ENCODE measurements at regions not wholly inside any gene's neighbourhood (a gene's known extent, or its start where the extent isn't known, plus 50 kb on each side); places are given as distances from the start of the nearest gene placed in this dataset.

DNA sequence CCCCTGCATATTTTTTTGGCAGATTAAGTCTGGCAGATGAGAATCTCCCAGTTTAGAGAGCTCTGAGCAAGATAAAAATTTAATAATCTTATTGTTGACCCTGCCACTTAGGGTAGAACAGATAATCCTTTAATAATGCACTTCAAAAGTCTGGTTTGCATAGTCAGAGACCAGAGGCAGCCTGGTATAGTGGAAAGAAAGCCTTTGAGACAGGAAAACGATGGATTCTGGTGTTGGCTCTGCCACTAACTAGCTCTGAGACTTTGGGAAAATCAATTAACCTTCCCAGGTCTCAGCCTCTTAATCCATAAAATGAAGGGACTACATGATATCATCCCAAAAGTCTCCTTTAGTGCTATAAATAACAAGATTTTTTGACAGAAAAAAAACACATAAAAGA, 824.5 kb downstream of the STIM2 start:
- TF ChIP-seq, protein P1, sequence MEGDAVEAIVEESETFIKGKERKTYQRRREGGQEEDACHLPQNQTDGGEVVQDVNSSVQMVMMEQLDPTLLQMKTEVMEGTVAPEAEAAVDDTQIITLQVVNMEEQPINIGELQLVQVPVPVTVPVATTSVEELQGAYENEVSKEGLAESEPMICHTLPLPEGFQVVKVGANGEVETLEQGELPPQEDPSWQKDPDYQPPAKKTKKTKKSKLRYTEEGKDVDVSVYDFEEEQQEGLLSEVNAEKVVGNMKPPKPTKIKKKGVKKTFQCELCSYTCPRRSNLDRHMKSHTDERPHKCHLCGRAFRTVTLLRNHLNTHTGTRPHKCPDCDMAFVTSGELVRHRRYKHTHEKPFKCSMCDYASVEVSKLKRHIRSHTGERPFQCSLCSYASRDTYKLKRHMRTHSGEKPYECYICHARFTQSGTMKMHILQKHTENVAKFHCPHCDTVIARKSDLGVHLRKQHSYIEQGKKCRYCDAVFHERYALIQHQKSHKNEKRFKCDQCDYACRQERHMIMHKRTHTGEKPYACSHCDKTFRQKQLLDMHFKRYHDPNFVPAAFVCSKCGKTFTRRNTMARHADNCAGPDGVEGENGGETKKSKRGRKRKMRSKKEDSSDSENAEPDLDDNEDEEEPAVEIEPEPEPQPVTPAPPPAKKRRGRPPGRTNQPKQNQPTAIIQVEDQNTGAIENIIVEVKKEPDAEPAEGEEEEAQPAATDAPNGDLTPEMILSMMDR (IDR thresholded peaks at IDR 0.05) = no peak
- TF ChIP-seq EP300 (IDR thresholded peaks at IDR 0.05) = no peak
- TF ChIP-seq POLR2A (IDR thresholded peaks at IDR 0.05) = no peak

All from tibial nerve (tissue), 4 donors.